IgD-negative memory B cell (primary cell): ENCODE measurements at regions not wholly inside any gene's neighbourhood (a gene's known extent, or its start where the extent isn't known, plus 50 kb on each side); places are given as distances from the start of the nearest gene placed in this dataset.

Source experiments
- H3K27ac Mint-ChIP-seq, 3 donors: one replicate each; pipeline ENCODE4 v1.8.0; 2020 to 2022; ENCODE audit warnings: mild to moderate bottlenecking in 3 of 3, mixed read lengths in 3 of 3, moderate library complexity in 1 of 3
- H3K27me3 Mint-ChIP-seq: one replicate; pipeline ENCODE4 v1.8.0; 2021; ENCODE audit warnings: mixed read lengths
- H3K36me3 Mint-ChIP-seq: one replicate; pipeline ENCODE4 v1.8.0; 2020; ENCODE audit warnings: mild to moderate bottlenecking, mixed read lengths
- H3K4me1 Mint-ChIP-seq, 3 donors: one replicate each; pipeline ENCODE4 v1.8.0; 2020 to 2022; ENCODE audit warnings: mixed read lengths in 3 of 3, mild to moderate bottlenecking in 1 of 3
- H3K4me3 Mint-ChIP-seq, 4 donors: one replicate each; pipeline ENCODE4 v1.8.0; 2020 to 2022; ENCODE audit warnings: mild to moderate bottlenecking in 4 of 4, mixed read lengths in 4 of 4, moderate library complexity in 3 of 4
- H3K9me3 Mint-ChIP-seq, 3 donors: one replicate each; pipeline ENCODE4 v1.8.0; 2020 to 2021; ENCODE audit warnings: mixed read lengths in 3 of 3, mild to moderate bottlenecking in 1 of 3

DNA sequence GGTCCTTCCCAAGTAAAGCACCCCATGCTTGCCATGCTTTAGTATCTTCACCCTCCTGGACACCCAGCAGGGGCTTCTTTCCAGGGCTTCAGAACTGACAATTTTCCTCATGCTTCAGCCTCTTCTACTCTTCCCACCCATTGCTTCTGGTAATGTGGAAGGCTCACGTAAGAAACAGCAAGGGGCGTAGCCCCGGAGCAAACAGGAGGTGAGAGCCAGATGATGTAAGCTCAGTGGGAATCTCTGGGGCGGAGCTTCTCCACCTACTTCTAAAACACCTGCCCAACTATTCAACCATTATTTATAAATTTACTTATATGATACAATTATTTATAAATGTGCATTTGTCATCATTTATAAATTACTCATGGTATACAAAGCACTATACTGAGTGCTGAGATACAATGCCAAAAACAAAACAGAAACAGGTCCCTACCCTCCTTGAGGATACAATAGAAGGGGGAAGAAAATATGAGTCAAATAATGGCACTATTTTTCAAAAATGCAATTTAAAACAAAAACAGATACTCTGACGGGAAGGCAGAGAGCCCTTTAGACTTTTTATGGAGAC lies 140.1 kb upstream of the CAMK1G start:
- H3K4me1 Mint-ChIP-seq = no peaks in the 10 kb centered on the region
- no peaks in the 10 kb centered on the region for H3K36me3 Mint-ChIP-seq
- no peak overlapping the region for H3K27ac Mint-ChIP-seq
- H3K27me3 Mint-ChIP-seq = peaks cover 5% of the 10 kb centered on the region
- peaks cover 0 to 7% (median 4%) of the 10 kb centered on the region in 3 donors for H3K9me3 Mint-ChIP-seq
- H3K4me3 Mint-ChIP-seq = no peak overlapping the region

DNA sequence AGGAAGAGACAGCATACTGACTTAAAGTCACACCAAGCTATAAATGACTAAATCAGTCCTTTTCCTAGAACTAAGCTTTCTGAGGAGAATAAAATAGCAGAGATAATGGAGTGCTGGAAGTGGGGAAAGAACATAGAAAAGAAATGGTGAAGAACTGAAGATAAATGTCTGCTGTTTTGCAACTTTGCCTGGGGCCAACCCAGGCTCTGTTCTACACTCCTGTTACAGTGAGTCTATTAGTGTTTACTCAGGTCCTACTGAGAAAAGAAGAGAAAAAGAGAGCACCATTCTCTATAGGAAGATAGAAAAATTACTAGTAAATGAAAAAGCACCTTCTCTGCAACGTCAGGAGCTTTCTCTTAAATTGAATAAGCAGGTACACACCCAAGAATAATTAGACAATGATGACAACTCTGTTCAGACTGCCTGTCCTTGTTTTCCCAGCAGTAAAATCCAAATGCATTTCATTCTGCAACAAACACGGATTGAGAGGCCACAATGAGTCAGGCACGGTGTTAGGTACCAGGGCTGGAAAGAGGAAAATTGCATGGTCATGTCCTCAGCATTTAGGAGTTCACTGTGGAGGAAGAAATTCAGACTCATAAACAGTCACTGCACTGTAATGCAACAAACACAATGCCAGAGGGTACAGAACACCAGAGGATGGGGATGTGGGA lies 139.4 kb upstream of the CAMK1G start:
- H3K9me3 Mint-ChIP-seq = peaks cover 0 to 7% (median 4%) of the 10 kb centered on the region in 3 donors
- no peaks in the 10 kb centered on the region for H3K36me3 Mint-ChIP-seq
- H3K4me3 Mint-ChIP-seq = no peak overlapping the region
- H3K27me3 Mint-ChIP-seq = peaks cover 5% of the 10 kb centered on the region
- H3K27ac Mint-ChIP-seq = no peak overlapping the region
- H3K4me1 Mint-ChIP-seq = no peaks in the 10 kb centered on the region

DNA sequence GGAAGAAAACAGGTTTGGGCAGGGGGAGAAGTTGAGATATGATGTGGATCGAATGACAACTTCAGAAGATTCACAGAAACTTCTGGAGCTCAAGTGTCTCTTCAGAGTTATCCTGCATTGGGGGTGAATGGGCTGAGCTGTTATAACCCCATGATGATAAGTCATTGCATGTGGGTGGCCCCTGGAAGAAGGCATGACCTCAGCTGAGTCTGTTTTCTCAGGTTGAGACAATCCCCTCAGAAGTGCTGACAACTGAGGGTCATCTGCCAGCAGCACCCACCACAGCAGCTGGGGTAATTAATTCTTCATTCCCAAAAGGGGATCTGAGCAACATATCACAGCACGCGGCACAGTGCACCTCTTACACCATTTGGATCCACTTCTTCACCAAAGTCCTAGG lies 138.6 kb upstream of the CAMK1G start:
- Mint-ChIP-seq H3K9me3 (peaks cover 0 to 5% (median 2%) of the 10 kb centered on the region in 3 donors), H3K4me3 (no peak overlapping the region), H3K27me3 (peaks cover 4% of the 10 kb centered on the region), H3K27ac (no peak overlapping the region), H3K4me1 (no peaks in the 10 kb centered on the region), H3K36me3 (no peaks in the 10 kb centered on the region)

DNA sequence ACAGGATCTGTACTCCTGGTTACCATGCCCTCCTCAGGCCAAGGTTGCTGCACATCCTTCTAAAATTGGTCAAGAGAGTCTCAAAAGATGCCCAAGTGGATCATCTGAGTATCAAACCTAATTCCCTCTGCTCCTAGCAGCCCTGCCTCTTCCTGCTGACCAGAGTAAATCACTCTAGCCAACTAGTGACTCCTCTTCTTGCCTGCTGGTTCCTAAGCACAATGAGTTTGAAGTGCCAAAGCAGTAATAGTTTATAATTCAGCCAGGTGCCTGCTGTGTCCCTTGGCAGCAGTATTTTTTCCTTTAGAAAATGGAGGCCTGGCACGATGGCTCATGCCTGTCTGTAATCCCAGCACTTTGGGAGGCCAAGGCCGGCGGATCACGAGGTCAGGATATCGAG lies 137.9 kb upstream of the CAMK1G start:
- peaks cover 2% of the 10 kb centered on the region for H3K27me3 Mint-ChIP-seq

DNA sequence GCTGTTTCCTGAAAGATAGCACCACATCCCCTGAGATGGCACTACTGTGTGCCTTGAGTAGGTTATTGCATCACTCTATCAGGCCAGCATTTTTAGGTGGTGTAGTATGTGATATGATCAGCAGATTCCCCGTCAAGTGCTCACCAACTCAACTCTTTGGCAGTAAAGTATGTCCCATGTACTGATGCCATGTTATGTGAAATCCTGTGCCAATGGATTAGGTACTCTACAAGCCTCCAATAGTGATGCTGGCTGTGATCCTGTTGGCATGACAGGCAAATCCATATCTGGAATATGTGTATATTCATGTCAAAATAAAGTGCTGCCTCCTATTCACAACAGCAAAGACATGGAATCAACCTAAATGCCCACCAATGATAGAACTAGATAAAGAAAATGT lies 137.2 kb upstream of the CAMK1G start:
- Mint-ChIP-seq H3K27ac (no peak overlapping the region), H3K4me1 (no peaks in the 10 kb centered on the region), H3K27me3 (peaks cover 2% of the 10 kb centered on the region), H3K4me3 (no peak overlapping the region), H3K36me3 (no peaks in the 10 kb centered on the region), H3K9me3 (no peaks in the 10 kb centered on the region)

More for the DNA sequence above, 137.9 kb upstream of the CAMK1G start:
- peak overlapping the region in 1 of 3 donors; percentile 88 for H3K27ac Mint-ChIP-seq
- H3K4me3 Mint-ChIP-seq = no peak overlapping the region
- no peaks in the 10 kb centered on the region for H3K36me3 Mint-ChIP-seq
- peaks cover 0 to 3% (median 0%) of the 10 kb centered on the region in 3 donors for H3K9me3 Mint-ChIP-seq
- H3K4me1 Mint-ChIP-seq = no peaks in the 10 kb centered on the region

DNA sequence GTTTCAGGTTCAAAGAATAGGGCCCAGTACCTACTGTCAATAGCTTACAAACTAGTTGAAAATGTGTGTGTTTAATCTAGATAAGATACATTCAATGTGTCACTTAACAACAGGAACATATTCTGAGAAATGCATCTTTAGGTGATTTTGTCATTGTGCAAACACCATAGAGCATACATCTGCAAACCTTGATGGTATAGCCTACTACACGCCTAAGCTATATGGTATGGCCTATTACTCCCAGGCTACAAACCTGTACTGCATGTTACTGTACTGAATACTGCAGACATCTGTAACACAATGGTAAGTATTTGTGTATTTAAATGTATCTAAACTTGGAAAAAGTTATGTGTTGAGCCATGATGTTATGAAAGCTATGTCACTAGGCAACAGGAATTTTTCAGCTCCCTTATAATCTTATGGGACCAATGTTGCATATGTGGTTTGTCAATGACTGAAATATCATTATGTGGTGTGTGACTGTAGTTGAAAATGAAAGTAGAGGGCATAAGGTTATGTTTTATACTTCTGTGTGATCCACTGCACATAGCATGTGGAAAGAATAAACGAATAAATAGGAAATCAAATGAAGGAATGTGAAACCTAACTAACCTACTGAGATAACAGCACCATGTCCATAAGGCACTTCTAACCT lies 129.0 kb upstream of the CAMK1G start:
- peaks cover 0 to 3% (median 0%) of the 10 kb centered on the region in 3 donors for H3K9me3 Mint-ChIP-seq
- no peak overlapping the region for H3K27ac Mint-ChIP-seq
- H3K4me3 Mint-ChIP-seq = no peak overlapping the region
- peaks cover 7% of the 10 kb centered on the region for H3K27me3 Mint-ChIP-seq
- H3K36me3 Mint-ChIP-seq = no peaks in the 10 kb centered on the region
- H3K4me1 Mint-ChIP-seq = no peaks in the 10 kb centered on the region

DNA sequence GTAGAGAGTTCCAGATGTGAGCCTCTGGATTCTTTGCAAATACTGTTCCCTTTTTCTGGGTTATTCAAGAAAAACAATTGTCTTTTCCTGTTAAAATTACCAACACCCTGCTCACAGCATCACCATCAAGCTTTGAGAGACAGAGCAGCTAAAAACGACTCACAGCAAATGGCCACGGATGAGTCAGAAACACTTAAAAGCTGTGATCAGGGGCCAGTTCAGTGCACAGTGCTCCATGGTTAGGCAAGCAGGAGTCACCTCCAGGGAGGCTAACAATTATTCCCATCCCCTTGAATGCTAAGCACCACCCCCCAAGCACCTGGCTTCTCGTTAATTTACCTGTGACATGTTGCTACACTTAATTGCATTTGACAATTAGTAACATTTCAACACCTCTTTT lies 128.4 kb upstream of the CAMK1G start:
- no peak overlapping the region for H3K27ac Mint-ChIP-seq
- H3K4me3 Mint-ChIP-seq = no peak overlapping the region
- no peaks in the 10 kb centered on the region for H3K36me3 Mint-ChIP-seq
- H3K27me3 Mint-ChIP-seq = peaks cover 7% of the 10 kb centered on the region
- H3K4me1 Mint-ChIP-seq = no peaks in the 10 kb centered on the region
- H3K9me3 Mint-ChIP-seq = peaks cover 0 to 3% (median 0%) of the 10 kb centered on the region in 3 donors

DNA sequence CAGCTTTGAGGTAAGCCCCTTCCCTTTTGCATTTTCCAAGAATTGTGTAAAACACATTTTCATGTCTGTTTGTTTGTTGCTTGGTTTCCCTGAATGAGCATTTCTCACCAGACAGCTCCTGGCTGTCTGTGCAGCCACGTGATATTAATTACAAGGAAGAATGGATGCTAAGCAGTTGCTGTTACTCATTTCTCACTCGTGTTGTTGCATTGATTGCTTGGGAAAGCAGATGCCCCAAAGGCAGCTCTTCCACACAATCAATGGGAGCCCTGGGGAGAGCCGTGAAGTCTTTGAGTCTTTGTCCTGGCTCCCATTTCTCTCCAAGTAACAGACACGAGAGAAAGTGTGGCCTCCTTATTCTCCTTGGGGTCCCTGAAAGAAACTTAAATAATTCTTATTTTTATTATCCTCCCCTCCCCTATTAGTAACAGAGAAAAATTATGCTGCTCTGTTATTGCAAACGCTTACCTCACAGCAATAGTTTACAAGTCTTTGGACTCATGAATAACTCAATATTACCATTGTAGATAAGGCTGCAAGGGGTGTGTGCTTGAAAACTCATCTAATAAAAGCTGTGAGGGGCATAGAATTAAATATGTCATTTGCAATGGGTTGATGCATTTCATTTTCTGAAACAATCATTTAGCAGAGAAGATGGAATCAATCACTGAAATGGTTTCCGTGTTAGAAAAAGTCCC lies 127.7 kb upstream of the CAMK1G start:
- no peak overlapping the region for H3K27ac Mint-ChIP-seq
- peaks cover 7% of the 10 kb centered on the region for H3K27me3 Mint-ChIP-seq
- no peak overlapping the region for H3K4me3 Mint-ChIP-seq
- H3K9me3 Mint-ChIP-seq = peaks cover 0 to 3% (median 0%) of the 10 kb centered on the region in 3 donors
- no peaks in the 10 kb centered on the region for H3K4me1 Mint-ChIP-seq
- no peaks in the 10 kb centered on the region for H3K36me3 Mint-ChIP-seq

DNA sequence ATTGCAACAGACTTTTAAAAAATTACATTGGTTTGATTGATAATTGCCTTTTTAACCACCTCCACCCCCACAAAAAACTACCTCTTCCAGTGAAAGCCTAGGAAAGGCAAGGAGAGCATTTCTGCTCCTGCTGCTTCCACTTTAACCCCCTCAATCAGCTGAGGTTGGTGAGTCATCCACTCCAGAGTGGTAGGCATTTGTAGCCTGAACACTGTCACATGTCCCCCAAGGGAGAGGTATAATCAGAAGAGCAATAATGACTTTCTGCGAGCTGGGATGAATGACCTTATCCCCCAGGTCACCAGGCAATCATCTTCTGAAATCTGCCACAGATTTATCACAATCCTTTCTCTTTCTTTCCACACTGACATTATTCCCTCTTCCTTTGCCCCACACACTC lies 126.6 kb upstream of the CAMK1G start:
- Mint-ChIP-seq H3K4me1 (no peaks in the 10 kb centered on the region), H3K27ac (no peak overlapping the region), H3K36me3 (no peaks in the 10 kb centered on the region), H3K27me3 (peaks cover 9% of the 10 kb centered on the region), H3K9me3 (peaks cover 2 to 10% (median 8%) of the 10 kb centered on the region in 3 donors), H3K4me3 (no peak overlapping the region)

DNA sequence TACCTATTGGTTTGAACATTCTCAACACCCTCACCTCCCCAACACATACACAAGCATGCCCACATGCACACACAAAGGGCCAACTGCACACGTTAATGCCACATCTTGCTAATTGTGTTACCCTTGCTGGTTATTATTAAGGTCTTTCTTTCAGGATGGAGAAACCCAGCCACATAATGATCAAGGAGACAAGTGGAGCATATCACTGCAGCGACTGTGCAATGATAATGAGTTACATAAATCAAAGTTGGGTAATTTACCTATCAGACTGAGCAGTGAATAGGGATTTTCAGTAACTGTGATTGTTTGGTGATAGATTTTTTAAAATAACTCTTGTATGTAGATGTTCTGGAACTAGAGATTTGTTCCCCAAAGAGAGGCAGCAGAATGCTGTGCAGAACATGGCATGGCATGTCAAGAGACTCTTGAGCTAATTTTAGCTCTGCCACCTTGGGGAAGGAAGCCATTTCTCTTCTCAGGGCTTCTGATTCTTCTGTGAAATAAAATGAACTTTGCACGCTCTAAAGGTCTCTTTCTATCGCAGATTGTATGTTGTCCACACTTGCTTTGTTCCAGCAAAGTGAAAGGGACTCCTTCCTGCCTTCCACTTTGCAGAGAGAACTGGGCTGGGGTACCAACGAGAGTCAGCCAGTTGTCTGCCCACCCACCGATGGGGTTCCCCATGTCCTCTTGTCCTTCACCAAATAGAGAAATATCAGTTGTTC lies 126.0 kb upstream of the CAMK1G start:
- peaks cover 9% of the 10 kb centered on the region for H3K27me3 Mint-ChIP-seq
- H3K36me3 Mint-ChIP-seq = no peaks in the 10 kb centered on the region
- no peak overlapping the region for H3K4me3 Mint-ChIP-seq
- H3K4me1 Mint-ChIP-seq = no peaks in the 10 kb centered on the region
- no peak overlapping the region for H3K27ac Mint-ChIP-seq
- H3K9me3 Mint-ChIP-seq = peaks cover 2 to 17% (median 8%) of the 10 kb centered on the region in 3 donors

DNA sequence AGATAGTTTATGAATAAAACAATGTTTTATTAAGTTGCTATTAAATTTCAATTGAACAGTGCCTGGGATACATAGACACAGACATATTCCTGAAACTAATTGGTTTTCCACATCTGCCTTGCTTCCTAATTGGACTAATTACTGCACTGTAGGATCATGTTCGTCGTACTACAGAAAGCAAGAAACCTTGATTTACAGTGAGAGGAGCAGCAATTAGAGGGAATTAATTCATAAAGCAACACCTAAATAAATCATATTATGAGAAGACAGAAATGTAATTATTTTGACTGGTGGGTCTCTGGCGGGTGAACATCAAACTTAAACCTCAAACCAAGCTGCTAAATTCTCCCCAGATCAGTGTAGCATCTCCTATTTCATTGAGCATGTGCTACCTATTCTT lies 124.6 kb upstream of the CAMK1G start:
- no peak overlapping the region for H3K27ac Mint-ChIP-seq
- H3K4me3 Mint-ChIP-seq = no peak overlapping the region
- peaks cover 7% of the 10 kb centered on the region for H3K27me3 Mint-ChIP-seq
- H3K4me1 Mint-ChIP-seq = no peaks in the 10 kb centered on the region
- no peaks in the 10 kb centered on the region for H3K36me3 Mint-ChIP-seq
- peaks cover 2 to 18% (median 6%) of the 10 kb centered on the region in 3 donors for H3K9me3 Mint-ChIP-seq

DNA sequence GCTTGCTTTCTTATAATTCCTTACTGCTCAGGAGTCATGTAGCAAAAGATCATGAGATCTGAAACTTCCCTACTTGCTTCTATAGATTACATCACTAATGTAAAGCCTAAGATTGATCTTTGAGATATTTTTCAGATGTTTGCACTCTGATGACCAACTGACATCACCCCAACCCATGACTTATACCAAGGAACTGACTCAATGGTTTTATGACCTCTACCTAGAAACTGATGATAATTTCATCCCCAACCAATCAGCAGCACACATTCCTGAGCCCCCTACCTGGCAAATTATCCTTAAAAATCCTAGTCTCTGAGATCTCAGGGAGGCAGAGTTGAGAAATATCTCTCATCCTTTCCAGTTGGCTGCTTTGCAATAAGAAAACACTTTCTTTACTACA lies 122.3 kb upstream of the CAMK1G start:
- Mint-ChIP-seq H3K4me1 (no peaks in the 10 kb centered on the region), H3K4me3 (no peak overlapping the region), H3K27me3 (peaks cover 8% of the 10 kb centered on the region), H3K9me3 (peaks cover 2 to 18% (median 6%) of the 10 kb centered on the region in 3 donors), H3K27ac (no peak overlapping the region), H3K36me3 (no peaks in the 10 kb centered on the region)

DNA sequence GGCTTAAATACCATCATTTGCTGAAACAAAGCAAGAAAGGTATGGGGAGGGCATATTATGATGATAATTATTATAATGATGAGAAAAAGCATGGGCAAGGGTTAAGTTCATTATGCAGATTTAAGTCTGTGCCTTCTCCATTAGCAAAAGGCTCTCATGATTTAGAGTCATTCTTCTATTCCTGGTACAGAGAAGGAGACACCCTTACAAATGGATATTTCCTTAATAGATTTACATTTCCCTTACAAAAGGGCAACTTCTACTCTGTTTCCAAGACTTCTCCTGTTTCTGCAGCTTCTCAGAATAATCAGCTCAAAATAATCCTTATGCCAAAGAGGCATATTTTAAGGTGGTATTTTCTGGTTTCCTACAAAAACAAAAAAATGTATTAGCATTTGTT lies 121.1 kb upstream of the CAMK1G start:
- peaks cover 2 to 18% (median 5%) of the 10 kb centered on the region in 3 donors for H3K9me3 Mint-ChIP-seq
- H3K27me3 Mint-ChIP-seq = peaks cover 9% of the 10 kb centered on the region
- no peak overlapping the region for H3K27ac Mint-ChIP-seq
- no peak overlapping the region for H3K4me3 Mint-ChIP-seq
- H3K4me1 Mint-ChIP-seq = no peaks in the 10 kb centered on the region
- no peaks in the 10 kb centered on the region for H3K36me3 Mint-ChIP-seq

DNA sequence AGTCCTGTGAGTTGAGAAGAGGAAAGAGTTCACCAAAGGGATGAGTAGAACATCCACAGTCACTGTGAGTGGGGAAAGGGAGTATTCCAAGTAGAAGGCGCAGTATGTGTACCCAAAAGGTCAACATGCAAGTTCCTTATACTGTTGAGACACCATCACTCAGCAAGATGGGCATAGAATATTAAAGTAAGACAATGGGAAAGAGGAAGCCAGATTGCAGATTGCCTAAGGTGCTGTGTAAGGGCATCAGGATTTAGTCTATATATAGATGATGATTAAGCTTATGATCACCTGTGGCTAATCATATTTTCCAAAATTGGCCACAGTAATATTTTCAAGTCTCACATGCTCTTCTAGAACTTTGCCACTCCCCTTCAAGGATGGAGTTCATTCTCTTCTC lies 120.1 kb upstream of the CAMK1G start:
- peaks cover 9% of the 10 kb centered on the region for H3K27me3 Mint-ChIP-seq
- H3K4me1 Mint-ChIP-seq = no peaks in the 10 kb centered on the region
- no peaks in the 10 kb centered on the region for H3K36me3 Mint-ChIP-seq
- no peak overlapping the region for H3K4me3 Mint-ChIP-seq
- peaks cover 2 to 18% (median 5%) of the 10 kb centered on the region in 3 donors for H3K9me3 Mint-ChIP-seq
- H3K27ac Mint-ChIP-seq = no peak overlapping the region

DNA sequence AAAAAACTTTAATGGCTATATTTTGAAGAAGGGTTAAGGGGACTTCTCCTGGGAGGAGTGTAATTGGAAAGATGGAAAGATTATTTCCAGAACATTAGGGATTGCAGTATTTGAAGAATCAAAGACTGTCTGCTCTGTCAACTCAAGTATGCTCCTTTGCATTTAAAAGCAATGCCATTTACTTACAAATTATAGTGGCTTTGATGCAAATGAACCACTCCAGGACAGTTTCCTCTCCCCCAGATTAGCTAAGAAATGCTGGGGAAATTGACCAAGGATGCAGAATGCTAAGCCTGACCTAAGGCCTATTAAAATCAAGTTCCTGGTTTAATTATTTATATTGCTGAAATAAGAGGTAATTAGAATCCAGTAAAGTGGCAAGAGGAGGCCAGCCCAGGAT lies 110.5 kb upstream of the CAMK1G start:
- Mint-ChIP-seq H3K36me3 (no peaks in the 10 kb centered on the region), H3K27me3 (peaks cover 1% of the 10 kb centered on the region), H3K9me3 (peaks cover 10 to 13% (median 12%) of the 10 kb centered on the region in 3 donors), H3K4me3 (no peak overlapping the region), H3K27ac (no peak overlapping the region), H3K4me1 (no peaks in the 10 kb centered on the region)
